GM10266 (cell line): ENCODE measurements at regions not wholly inside any gene's neighbourhood (a gene's known extent, or its start where the extent isn't known, plus 50 kb on each side); places are given as distances from the start of the nearest gene placed in this dataset.
"Not testable (repeated sequence)": the region's sequence is repeated elsewhere in the genome, so short reads cannot be mapped to it uniquely, and the experiment has no call there.

Experiments
- DNase-seq: peaks from one replicate; pipeline ENCODE4 v3.0.0; 2012; ENCODE audit errors: extremely low spot score
- TF ChIP-seq, protein P1 (sequence below): IDR thresholded peaks from 2 replicates; pipeline ENCODE4 v1.5.1; 2012; ENCODE audit warnings: mild to moderate bottlenecking, low read depth; ENCODE audit not compliant: control insufficient read depth, insufficient read depth; ENCODE audit errors: missing control alignments

DNA sequence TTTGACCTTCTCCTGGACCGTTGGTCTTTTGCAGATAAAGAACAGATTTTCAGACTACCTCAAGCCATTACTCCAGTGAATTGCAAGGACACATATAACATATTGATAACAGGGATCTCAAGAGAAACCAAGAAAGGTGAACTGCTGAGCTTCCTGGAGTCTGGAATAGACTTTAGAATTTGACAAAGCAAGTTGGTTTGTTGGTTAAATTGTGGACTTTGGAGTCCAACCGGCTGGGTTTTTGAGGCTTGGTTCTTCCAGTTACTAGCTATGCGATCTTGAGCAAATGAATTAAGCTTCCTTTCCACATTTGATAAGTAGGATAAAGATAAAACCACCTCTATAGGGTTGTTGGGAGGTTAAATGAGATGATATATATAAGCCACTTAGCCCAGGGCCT, 233.1 kb downstream of the SHQ1 start:
- TF ChIP-seq, protein P1, sequence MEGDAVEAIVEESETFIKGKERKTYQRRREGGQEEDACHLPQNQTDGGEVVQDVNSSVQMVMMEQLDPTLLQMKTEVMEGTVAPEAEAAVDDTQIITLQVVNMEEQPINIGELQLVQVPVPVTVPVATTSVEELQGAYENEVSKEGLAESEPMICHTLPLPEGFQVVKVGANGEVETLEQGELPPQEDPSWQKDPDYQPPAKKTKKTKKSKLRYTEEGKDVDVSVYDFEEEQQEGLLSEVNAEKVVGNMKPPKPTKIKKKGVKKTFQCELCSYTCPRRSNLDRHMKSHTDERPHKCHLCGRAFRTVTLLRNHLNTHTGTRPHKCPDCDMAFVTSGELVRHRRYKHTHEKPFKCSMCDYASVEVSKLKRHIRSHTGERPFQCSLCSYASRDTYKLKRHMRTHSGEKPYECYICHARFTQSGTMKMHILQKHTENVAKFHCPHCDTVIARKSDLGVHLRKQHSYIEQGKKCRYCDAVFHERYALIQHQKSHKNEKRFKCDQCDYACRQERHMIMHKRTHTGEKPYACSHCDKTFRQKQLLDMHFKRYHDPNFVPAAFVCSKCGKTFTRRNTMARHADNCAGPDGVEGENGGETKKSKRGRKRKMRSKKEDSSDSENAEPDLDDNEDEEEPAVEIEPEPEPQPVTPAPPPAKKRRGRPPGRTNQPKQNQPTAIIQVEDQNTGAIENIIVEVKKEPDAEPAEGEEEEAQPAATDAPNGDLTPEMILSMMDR = no peak

DNA sequence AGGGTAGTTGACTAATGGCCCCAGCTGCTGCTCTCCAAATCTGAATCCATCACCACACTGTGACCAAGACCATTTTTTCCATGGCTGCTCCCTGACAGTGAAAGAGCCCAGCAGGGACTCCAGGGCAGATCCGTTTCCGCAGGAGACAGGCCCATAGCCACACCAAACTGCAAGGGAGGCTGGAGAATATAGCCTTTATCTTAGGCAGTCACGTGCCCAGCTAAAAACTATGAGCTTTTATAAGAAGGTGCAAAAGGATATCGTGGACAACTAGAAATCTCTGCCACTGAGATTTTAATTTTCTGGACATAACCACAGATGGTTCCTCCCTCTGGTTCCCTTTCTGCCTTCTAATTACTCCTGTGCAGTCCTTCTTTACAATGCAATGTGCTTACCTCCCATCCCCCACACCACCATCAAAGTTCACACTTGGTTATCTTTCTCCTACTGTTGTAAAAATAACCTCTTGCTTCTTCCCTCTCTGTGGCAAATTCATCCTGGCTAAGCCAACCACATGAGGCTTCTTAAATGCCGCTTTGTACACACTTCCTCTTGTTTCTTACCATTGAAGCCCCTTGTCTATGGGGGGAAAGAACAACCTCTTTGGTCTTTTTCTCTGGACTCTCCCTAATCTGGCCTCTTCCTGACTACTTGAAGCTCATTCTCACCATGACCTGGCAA, 233.7 kb downstream of the SHQ1 start:
- no peak for DNase-seq
- TF ChIP-seq, protein P1 = no peak

More for the DNA sequence above, 233.1 kb downstream of the SHQ1 start:
- DNase-seq = no peak

DNA sequence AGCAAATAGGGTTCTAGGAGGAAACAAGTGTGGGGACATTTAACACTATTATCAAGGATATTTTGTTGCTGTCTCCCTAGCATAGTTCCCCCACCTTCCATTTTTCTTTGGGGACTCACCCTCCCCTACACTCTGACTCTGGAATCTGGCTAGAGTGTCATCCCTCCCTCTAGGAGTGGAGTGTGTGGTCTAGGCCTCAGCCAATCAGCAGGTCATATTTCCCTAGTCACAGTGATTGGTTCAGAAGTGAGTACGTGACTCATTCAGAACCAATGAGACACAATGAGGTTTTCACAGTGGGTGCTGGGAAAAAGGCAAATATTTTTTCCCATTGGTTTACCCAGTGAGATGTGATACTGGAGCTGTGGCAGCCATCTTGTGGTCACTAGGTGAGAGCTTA, 234.4 kb downstream of the SHQ1 start:
- TF ChIP-seq, protein P1 = no peak
- no peak for DNase-seq

DNA sequence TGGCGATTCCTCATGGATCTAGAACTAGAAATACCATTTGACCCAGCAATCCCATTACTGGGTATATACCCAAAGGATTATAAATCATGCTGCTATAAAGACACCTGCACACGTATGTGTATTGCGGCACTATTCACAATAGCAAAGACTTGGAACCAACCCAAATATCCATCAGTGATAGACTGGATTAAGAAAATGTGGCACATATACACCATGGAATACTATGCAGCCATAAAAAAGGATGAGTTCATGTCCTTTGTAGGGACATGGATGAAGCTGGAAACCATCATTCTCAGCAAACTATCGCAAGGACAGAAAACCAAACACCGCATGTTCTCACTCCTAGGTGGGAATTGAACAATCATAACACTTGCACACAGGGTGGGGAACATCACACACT, 239.1 kb downstream of the SHQ1 start:
- not testable (repeated sequence) for DNase-seq

DNA sequence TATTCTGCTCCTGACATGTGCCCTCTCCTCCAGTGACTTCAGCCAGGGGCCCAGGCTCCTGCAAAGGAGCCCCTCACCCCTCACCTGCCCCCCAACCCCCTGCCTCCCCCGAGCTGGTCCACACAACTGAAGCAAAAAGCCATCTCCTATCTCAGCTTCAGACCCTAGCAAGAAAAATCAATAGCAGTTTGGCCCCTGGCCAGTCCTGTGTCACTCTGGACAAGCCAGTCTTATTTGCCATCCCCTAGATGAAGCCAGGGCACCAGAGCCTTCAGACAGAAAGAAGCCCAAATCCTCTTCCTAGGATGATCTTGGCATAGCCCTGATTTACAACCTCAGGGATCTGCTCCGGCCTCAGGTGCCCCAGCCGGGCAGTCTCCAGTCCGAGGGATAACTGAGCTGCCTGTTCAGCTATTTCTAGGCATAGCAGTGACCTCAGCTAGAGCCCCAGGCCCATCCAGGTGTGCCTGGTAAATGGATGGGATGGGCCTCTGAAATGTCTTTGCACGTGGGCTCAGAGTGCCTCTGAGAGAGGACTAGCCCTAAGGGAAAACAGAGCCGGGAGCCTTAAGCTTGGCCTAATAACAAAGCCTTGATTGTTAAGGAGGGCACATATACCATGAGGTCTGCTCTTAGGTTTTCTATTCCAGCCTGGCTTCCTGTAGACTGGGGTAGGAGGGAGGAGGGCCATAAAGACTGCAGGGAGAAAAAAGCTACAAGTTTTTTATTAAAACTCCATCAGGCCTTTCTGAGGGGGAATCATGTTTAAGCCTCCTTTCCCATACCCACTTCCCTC, 242.0 kb downstream of the SHQ1 start:
- TF ChIP-seq, protein P1 = no peak
- DNase-seq = no peak

DNA sequence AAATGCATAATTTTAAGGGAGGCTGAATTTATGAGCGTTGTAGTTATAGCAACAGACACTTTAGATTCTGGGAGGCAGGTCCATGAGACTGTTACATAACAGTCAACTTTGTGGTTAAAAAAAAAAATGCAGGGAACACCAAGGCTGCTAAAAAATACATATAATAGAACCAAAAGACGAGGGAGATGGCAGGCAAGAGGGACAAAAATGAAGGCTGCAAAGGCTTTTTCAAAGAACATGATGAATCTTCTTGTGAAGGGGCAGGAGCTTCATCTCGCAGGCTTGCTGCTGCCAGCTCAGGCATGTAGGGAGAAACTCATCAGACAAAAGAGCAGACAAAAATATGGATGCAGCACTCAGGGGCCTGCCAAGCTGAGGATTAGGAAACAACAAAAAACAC, 243.9 kb downstream of the SHQ1 start:
- TF ChIP-seq, protein P1 = no peak
- DNase-seq = no peak

DNA sequence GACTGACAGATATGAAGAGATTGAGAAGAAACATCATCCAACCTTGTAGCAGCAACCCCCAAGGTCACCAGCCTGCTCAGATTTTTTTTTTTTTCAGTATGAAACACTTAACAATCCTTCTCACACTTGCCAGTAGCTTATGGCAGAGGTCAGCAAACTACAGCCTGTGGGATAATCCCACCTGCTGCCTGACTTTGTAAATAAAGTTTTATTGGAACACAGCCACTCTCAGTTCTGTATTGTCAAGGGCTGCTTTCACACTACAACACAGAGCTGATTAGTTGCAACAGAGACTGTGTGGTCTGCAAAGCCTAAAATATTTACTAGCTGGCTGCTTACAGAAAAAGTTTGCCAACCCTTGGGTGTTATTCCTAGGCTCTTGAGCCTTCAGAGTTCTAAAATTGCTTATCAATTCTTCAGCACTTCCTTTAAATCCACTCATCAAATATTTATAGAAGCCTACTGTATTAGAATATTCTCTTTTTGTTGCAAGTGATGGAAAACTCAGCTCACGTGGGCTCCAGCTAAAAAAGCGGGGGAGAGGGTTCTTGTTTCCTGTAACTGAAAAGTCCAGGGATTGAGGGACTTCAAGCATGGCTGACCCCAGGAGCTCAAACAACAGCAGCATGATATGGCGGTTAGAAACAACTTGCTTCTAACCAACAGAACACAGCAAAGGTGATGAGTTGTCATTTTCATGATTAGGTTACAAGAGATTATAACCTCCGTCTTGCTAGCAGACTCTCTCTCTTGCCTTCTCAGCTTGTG, 246.1 kb downstream of the SHQ1 start:
- no peak for DNase-seq
- TF ChIP-seq, protein P1 = no peak
